Epithelial cell of proximal tubule (primary cell): ENCODE measurements at regions not wholly inside any gene's neighbourhood (a gene's known extent, or its start where the extent isn't known, plus 50 kb on each side); places are given as distances from the start of the nearest gene placed in this dataset.

Experiments used
- DNase-seq: peaks from one replicate; pipeline ENCODE4 v3.0.0-alpha.2; 2011; ENCODE audit warnings: low read depth
- H3K4me3 ChIP-seq: 2 replicates; pipeline ENCODE4 v1.5.1; 2011; ENCODE audit warnings: low read depth, mild to moderate bottlenecking, low read length
- CTCF ChIP-seq: conservative IDR thresholded peaks from 2 replicates; pipeline ENCODE4 v1.5.1; 2012; ENCODE audit warnings: low read depth, mild to moderate bottlenecking, low read length

- H3K4me3 ChIP-seq, result no peak overlapping the region
- no peak for TF ChIP-seq CTCF
- no peak for DNase-seq
Observed at GRCh38 chr3:162670181-162670580, 1173.6 kb downstream of the OTOL1 start.

DNA sequence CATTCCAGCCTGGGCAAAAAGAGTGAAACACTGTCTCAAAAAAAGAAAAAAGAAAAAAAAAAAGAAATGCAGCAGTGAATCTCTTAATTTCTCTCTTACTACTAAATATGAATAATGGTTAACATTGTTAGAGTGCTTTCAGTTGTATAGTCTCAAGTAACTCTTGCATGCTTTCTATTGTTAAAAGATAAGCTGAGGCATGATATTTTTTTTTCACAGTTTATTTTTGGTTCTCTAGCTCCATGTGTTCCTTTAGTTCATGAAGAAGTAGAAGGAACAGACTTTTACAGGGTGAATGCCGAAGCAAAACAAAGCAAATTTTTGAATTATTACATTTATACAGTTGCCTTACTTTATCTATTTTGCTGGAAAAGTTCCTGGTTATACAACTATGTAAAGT is 1180.9 kb downstream of the OTOL1 start:
- no peak overlapping the region for H3K4me3 ChIP-seq
- no peak for TF ChIP-seq CTCF
- DNase-seq, result no peak

DNA sequence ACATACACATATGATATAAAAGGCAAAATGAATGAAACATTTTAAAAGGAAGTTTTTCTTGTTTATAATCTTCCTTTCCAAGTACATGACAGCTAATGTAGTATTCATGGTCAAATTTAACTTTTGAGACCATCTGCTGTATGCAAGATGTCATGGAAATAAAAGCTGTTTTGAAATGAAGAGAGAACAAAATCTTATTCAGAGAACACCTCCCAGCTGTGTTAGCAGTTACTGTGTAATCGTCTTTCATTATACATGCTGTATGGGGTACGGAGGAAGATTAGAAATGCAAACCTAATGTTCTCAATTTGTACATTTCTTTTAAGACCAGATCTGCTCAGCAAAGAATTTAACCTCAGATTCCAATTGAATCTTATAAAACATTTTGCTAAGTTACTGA is 1182.3 kb downstream of the OTOL1 start:
- no peak for DNase-seq
- TF ChIP-seq CTCF, result no peak
- no peak overlapping the region for H3K4me3 ChIP-seq

DNA sequence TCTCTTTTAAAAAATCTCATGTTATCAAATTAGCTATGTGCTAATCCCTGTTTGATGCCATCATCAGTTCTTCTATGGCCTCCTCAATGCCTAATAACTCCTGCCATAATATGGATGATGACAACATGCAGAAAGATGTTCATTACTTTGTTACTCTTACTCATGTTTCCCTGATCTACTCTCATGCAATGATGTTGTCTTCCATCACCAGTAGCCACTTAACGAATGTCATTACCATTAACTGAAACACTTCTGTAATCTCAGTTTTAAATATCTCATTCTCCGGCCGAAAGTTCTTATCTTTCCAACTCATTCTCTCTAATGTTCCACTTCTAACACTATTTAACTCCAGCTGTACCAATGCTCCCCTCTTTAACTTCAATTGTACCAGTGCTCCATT is 1187.7 kb downstream of the OTOL1 start:
- no peak for TF ChIP-seq CTCF
- no peak overlapping the region for H3K4me3 ChIP-seq
- DNase-seq, result no peak

- no peak for TF ChIP-seq CTCF
- no peak for DNase-seq
- no peak overlapping the region for H3K4me3 ChIP-seq
Observed at GRCh38 chr3:162699291-162699690, 1202.7 kb downstream of the OTOL1 start.

DNA sequence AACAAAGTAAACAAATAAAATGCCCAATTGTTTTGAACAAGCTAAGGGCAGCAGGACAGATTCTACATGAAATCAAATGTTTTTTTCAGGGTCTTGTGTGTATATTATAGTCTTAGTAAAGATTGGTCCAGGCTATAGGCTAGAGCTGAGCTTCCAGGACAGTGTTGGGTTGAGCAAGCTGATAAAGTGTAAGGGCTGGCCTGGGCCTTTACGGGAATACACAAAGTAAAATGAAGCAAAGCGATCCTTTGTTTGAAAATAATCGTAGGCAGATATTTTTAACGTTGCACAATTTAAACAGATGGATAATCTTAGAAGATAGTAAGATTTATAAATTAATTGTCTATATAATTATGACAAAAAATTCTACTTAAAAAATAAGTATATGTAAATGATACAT is 1204.6 kb downstream of the OTOL1 start:
- no peak overlapping the region for H3K4me3 ChIP-seq
- no peak for DNase-seq
- TF ChIP-seq CTCF, result no peak

DNA sequence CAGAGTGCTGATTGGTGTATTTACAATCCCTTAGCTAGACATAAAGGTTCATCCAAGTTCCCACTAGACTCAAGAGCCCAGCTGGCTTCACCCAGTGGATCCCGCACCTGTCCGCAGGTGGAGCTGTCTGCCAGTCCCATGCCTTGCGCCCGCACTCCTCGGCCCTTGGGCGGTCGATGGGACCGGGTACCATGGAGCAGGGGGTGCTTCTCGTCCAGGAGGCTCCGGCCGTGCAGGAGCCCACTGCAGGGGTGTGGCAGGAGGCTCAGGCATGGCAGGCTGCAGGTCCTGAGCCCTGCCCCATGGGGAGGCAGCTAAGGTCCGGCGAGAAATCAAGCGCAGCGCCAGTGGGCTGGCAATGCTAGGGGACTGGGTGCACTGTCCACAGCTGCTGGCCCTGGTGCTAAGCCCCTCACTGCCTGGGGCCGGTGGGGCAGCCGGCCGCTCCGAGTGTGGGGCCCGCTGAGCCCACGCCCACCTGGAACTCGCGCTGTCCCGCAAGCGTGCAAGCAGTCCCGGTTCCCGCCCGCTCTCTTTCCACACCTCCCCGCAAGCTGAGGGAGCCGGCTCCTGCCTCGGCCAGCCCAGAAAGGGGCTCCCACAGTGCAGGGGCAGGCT is 1206.3 kb downstream of the OTOL1 start:
- H3K4me3 ChIP-seq, result no peak overlapping the region
- TF ChIP-seq CTCF, result no peak
- no peak for DNase-seq
